GM12892 (cell line): ENCODE measurements at regions not wholly inside any gene's neighbourhood (a gene's known extent, or its start where the extent isn't known, plus 50 kb on each side); places are given as distances from the start of the nearest gene placed in this dataset.

Experiments
- POLR2A ChIP-seq: IDR thresholded peaks from 2 replicates; pipeline ENCODE4 v1.6.1; 2011; ENCODE audit warnings: low read depth, low read length, control low read depth
- POLR2AphosphoS5 ChIP-seq: IDR thresholded peaks from 2 replicates; pipeline ENCODE4 v1.6.1; 2011; ENCODE audit warnings: low read depth, low read length, control low read depth
- TAF1 ChIP-seq: IDR thresholded peaks from 2 replicates; pipeline ENCODE4 v1.6.1; 2011; ENCODE audit warnings: low read depth, mild to moderate bottlenecking, control low read depth, low read length, borderline replicate concordance

DNA sequence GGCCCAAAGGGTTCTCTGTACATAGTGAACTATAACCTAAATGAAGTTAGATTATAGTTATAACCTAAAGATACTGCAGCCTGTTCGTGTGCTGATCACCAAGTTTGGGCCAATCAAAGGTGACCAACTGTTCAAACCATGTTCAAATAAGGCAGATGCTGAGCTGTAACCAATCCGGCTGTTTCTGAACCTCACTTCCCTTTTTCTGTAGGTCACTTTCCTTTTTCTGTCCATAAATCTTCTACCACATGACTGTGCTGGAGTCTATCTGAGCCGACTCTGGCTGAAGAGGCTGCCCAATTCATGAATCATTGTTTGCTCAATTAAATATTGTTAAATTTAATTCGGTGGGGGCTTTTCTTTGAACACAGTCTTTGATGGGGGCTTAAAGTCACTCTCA, 1920.2 kb downstream of the MAT2B start:
- TF ChIP-seq POLR2AphosphoS5, result no peak
- no peak for TF ChIP-seq POLR2A
- no peak for TF ChIP-seq TAF1
